HG03342 (cell line): ENCODE measurements at regions not wholly inside any gene's neighbourhood (a gene's known extent, or its start where the extent isn't known, plus 50 kb on each side); places are given as distances from the start of the nearest gene placed in this dataset.

ENCODE experiments used
- ATAC-seq: cut with Tn5 transposase; IDR thresholded peaks from one replicate; pipeline ENCODE4 v1.9.1; 2021; ENCODE audit warnings: mild to moderate bottlenecking, moderate library complexity; ENCODE audit not compliant: unreplicated experiment

GRCh38 chr10:62453274-62453673 is 79.1 kb downstream of the ZNF365 start:
- ATAC-seq = no peak

- ATAC-seq = no peak
Observed at GRCh38 chr10:62454687-62455397, 80.7 kb downstream of the ZNF365 start.

- peak; percentile 99 for ATAC-seq
Observed at GRCh38 chr10:62456611-62457101, 82.5 kb downstream of the ZNF365 start.

- peak; percentile 1 for ATAC-seq
Observed at GRCh38 chr10:62457196-62457595, 83.0 kb downstream of the ZNF365 start.

- no peak for ATAC-seq
Observed at GRCh38 chr10:62457598-62457997, 83.4 kb downstream of the ZNF365 start.

GRCh38 chr10:62459072-62459471 is 84.9 kb downstream of the ZNF365 start:
- ATAC-seq = no peak

GRCh38 chr10:62459500-62459899 is 85.3 kb downstream of the ZNF365 start:
- ATAC-seq = no peak

- no peak for ATAC-seq
Observed at GRCh38 chr10:62460393-62460792, 86.2 kb downstream of the ZNF365 start.

GRCh38 chr10:62461120-62461519 is 87.0 kb downstream of the ZNF365 start:
- ATAC-seq = no peak

GRCh38 chr10:62462461-62462860 is 88.3 kb downstream of the ZNF365 start:
- no peak for ATAC-seq

GRCh38 chr10:62463364-62463763 is 89.2 kb downstream of the ZNF365 start:
- ATAC-seq = no peak

- ATAC-seq = no peak
Observed at GRCh38 chr10:62464308-62464707, 90.1 kb downstream of the ZNF365 start.

- ATAC-seq = no peak
Observed at GRCh38 chr10:62466590-62466989, 92.4 kb downstream of the ZNF365 start.

GRCh38 chr10:62467527-62467926 is 93.4 kb downstream of the ZNF365 start:
- ATAC-seq = no peak

- ATAC-seq = no peak
Observed at GRCh38 chr10:62471711-62472110, 97.5 kb downstream of the ZNF365 start.

GRCh38 chr10:62473241-62473640 is 99.1 kb downstream of the ZNF365 start:
- ATAC-seq = no peak

GRCh38 chr10:62475551-62475950 is 101.4 kb downstream of the ZNF365 start:
- ATAC-seq = no peak

- no peak for ATAC-seq
Observed at GRCh38 chr10:62479523-62479922, 105.4 kb downstream of the ZNF365 start.

GRCh38 chr10:62480196-62480595 is 106.0 kb downstream of the ZNF365 start:
- ATAC-seq = no peak

GRCh38 chr10:62482581-62482980 is 108.4 kb downstream of the ZNF365 start:
- no peak for ATAC-seq

- ATAC-seq = no peak
Observed at GRCh38 chr10:62491597-62491996, 117.4 kb downstream of the ZNF365 start.

- ATAC-seq = no peak
Observed at GRCh38 chr10:62492012-62492869, 118.1 kb downstream of the ZNF365 start.
